HL-60 (cell line): ENCODE measurements at regions not wholly inside any gene's neighbourhood (a gene's known extent, or its start where the extent isn't known, plus 50 kb on each side); places are given as distances from the start of the nearest gene placed in this dataset.

Experiments
- GABPA ChIP-seq: IDR thresholded peaks from 2 replicates; pipeline ENCODE4 v1.6.1; 2012; ENCODE audit warnings: low read depth
- POLR2AphosphoS5 ChIP-seq: IDR thresholded peaks from 2 replicates; pipeline ENCODE4 v1.6.1; 2012; ENCODE audit warnings: low read depth
- TF ChIP-seq, protein P1 (sequence below): IDR thresholded peaks from one replicate; pipeline ENCODE4 v1.5.1; 2011; ENCODE audit warnings: low read length, control low read depth, inconsistent platforms; ENCODE audit not compliant: insufficient read depth

DNA sequence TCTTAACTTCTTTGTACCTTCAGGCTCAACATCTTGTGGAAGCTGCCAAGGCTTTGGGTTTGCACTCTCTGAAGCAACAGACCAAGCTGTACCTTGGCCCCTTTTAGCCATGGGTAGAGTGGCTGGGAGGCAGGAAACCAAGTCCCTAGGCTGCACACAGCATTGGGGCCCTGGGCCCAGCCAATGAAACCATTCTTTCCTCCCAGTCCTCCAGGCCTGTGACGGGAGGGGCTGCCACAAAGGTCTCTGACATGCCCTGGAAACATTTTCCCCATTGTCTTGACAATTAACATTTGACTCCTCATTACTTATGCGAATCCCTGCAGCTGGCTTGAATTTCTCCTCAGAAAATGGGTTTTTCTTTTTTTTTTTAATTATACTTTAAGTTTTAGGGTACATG lies 253.1 kb upstream of the GADL1 start:
- TF ChIP-seq, protein P1, sequence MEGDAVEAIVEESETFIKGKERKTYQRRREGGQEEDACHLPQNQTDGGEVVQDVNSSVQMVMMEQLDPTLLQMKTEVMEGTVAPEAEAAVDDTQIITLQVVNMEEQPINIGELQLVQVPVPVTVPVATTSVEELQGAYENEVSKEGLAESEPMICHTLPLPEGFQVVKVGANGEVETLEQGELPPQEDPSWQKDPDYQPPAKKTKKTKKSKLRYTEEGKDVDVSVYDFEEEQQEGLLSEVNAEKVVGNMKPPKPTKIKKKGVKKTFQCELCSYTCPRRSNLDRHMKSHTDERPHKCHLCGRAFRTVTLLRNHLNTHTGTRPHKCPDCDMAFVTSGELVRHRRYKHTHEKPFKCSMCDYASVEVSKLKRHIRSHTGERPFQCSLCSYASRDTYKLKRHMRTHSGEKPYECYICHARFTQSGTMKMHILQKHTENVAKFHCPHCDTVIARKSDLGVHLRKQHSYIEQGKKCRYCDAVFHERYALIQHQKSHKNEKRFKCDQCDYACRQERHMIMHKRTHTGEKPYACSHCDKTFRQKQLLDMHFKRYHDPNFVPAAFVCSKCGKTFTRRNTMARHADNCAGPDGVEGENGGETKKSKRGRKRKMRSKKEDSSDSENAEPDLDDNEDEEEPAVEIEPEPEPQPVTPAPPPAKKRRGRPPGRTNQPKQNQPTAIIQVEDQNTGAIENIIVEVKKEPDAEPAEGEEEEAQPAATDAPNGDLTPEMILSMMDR, result no peak
- TF ChIP-seq POLR2AphosphoS5 (no peak), GABPA (no peak)
